NB4 (cell line): ENCODE measurements at regions not wholly inside any gene's neighbourhood (a gene's known extent, or its start where the extent isn't known, plus 50 kb on each side); places are given as distances from the start of the nearest gene placed in this dataset.

Experiments
- DNase-seq: peaks from one replicate; pipeline ENCODE4 v3.0.0; 2010; ENCODE audit warnings: low read depth
- H3K4me3 ChIP-seq: one replicate; pipeline ENCODE4 v1.5.1; 2011; ENCODE audit warnings: mild to moderate bottlenecking, low read depth, low read length, moderate library complexity
- CTCF ChIP-seq: IDR thresholded peaks from one replicate; pipeline ENCODE4 v1.5.1; 2012; ENCODE audit warnings: low read depth, low read length
- MAX ChIP-seq: IDR thresholded peaks from 2 replicates; pipeline ENCODE4 v1.6.1; 2011; ENCODE audit warnings: low read depth, low read length
- MYC ChIP-seq: IDR thresholded peaks from 2 replicates; pipeline ENCODE4 v1.6.1; 2011; ENCODE audit warnings: low read depth, low read length
- POLR2A ChIP-seq: IDR thresholded peaks from 2 replicates; pipeline ENCODE4 v1.6.1; 2011; ENCODE audit warnings: mild to moderate bottlenecking; ENCODE audit not compliant: insufficient read length; ENCODE audit errors: extremely low read depth

GRCh38 chr9:30815585-30815984, 1568.9 kb upstream of the ACO1 start:
- no peak overlapping the region for H3K4me3 ChIP-seq
- DNase-seq: no peak
- TF ChIP-seq MYC: no peak
- no peak for TF ChIP-seq CTCF
- TF ChIP-seq MAX: no peak
- no peak for TF ChIP-seq POLR2A

- TF ChIP-seq MAX: no peak
- no peak overlapping the region for H3K4me3 ChIP-seq
- no peak for DNase-seq
These were observed 1539.3 kb upstream of the ACO1 start for GRCh38 chr9:30845136-30845535.

DNA sequence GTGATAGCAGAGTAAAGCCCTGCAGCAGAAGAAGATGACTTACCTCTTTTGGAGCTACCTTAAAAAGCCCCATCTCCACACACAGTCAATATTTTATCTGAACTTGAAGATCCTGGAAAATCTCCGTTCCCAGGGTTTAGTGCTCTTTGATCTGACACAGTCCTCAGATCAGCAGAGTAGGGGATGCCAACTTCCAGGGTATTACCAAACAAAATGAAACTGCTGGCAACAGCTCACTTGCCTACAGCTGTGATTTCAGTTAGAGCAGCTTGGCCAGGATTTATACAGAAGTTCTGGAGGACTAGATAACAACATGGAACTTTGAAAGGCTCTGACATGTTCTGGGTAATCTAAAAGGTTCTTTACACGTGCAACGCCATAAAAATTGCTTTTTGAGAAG, 1537.8 kb upstream of the ACO1 start:
- no peak for TF ChIP-seq MAX
- no peak for TF ChIP-seq CTCF
- TF ChIP-seq POLR2A: no peak
- no peak for TF ChIP-seq MYC
- no peak overlapping the region for H3K4me3 ChIP-seq
- no peak for DNase-seq

DNA sequence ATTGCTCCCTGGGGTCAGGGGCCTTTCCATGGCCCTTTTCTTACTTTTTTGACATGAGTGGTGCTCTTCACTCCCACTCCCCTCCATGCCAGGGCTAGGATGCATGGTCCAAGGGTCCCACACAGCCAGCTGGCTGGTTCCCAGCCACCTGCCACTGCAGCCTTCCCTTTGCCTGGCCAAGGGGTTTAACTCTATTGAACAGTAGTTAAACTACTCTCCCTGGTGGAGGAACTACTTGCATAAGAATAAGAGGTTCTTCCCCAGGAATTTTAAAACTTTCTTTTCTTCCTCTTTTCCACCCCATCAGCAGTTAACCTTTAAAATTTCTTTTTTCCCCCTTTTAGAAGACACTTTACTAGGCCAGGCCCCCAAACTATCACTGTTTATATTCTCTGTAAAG, 1532.8 kb upstream of the ACO1 start:
- no peak for TF ChIP-seq CTCF
- no peak for DNase-seq
- H3K4me3 ChIP-seq: no peak overlapping the region

GRCh38 chr9:30900706-30901105, 1483.7 kb upstream of the ACO1 start:
- TF ChIP-seq MYC (no peak), MAX (no peak), POLR2A (no peak), CTCF (no peak)
- no peak overlapping the region for H3K4me3 ChIP-seq
- no peak for DNase-seq

DNA sequence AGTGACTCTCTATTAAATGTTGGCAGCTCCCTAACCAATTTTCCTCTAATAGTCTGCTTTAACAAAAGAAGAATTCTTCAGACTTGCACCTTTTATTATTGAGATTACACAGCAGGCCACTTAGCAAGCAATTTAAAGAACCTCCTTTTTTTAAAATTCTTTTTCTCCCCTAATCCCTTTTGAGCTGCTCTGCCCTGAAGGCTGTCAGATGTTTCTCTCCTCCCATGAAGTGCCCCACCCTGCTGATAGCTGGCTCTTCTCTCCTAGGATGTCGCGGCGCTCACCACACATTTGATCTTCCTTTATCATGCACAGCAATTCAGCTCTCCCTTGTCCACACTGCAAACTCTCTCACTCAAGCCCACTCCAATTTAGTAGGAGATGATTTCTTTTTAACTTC, 1471.1 kb upstream of the ACO1 start:
- DNase-seq: no peak
- H3K4me3 ChIP-seq: no peak overlapping the region
- TF ChIP-seq POLR2A: no peak
- TF ChIP-seq MYC: no peak
- no peak for TF ChIP-seq MAX
- no peak for TF ChIP-seq CTCF
